K562 (cell line): ENCODE measurements at regions not wholly inside any gene's neighbourhood (a gene's known extent, or its start where the extent isn't known, plus 50 kb on each side); places are given as distances from the start of the nearest gene placed in this dataset.

Source experiments
- ATAC-seq: fragments of 200-7000 bp; cut with Tn5 transposase; 3 replicates; pipeline ENCODE4 v1.9.1; 2020; ENCODE audit warnings: moderate library complexity
- BruUV-seq: library from RNA; stranded (reverse); fragments of 400-500 nt; replicated peaks from 2 replicates; lab custom pipeline; 2021; lab: Mats Ljungman, UMichigan
- CTCF ChIA-PET: fragments of 300-600 bp; formaldehyde crosslinking; extraction: SDS; loops from one replicate; lab custom pipeline; 2021; ENCODE audit warnings: low intra/inter-chr PET ratio; lab: Yijun Ruan, JAX
- POLR2A ChIA-PET: fragments of 300-600, 350-650 bp; sonication (Branson Sonifier 250); formaldehyde crosslinking; extraction: SDS; loops from one replicate; lab custom pipeline; 2021; ENCODE audit warnings: antibody characterized with exemption, inconsistent platforms; lab: Yijun Ruan, JAX
- DNase-seq, 4 experiments: peaks; one replicate each; pipeline versions ENCODE4 v3.0.0 to v3.0.0-alpha.2; 2011 to 2018; ENCODE audit warnings: low spot score in 3 of 4, mixed read lengths in 3 of 4; ENCODE audit errors: extremely low read depth in 1 of 4
- FAIRE-seq: peaks from 2 replicates; lab custom pipeline; 2011; peaks lifted over from hg19 to GRCh38; lab: Jason Lieb, UNC
- H2AFZ ChIP-seq: 2 replicates; pipeline ENCODE4 v1.6.0; 2011; ENCODE audit warnings: low read depth, low read length, control low read depth, inconsistent platforms
- H3K27ac ChIP-seq: fragments of 200-600 bp; 3 replicates; pipeline ENCODE4 v1.8.0; 2011; ENCODE audit warnings: low read depth, mild to moderate bottlenecking, control low read depth, inconsistent platforms, low read length, moderate library complexity, mixed read lengths; ENCODE audit errors: extremely low read depth
- H3K27me3 ChIP-seq, 2 experiments: fragments of 300-600 bp in 1 of 2; 2 replicates in 1 of 2; 3 replicates in 1 of 2; pipeline versions ENCODE4 v1.6.0 to v1.8.0; 2011; ENCODE audit warnings: inconsistent platforms in 2 of 2, low read length in 2 of 2, mild to moderate bottlenecking in 1 of 2, mixed read lengths in 1 of 2, moderate library complexity in 1 of 2; ENCODE audit not compliant: control insufficient read depth in 2 of 2, insufficient read depth in 2 of 2
- H3K36me3 ChIP-seq: fragments of 300-600 bp; 3 replicates; pipeline ENCODE4 v1.8.0; 2011; ENCODE audit warnings: mild to moderate bottlenecking, low read length, inconsistent platforms; ENCODE audit not compliant: control insufficient read depth, insufficient read depth
- H3K4me1 ChIP-seq, 2 experiments: fragments of 200-600 bp in 1 of 2; replicated peaks in 1 of 2; 2 replicates in 1 of 2; 3 replicates in 1 of 2; pipeline versions ENCODE4 v1.5.1 to v1.8.0; 2011; ENCODE audit warnings: inconsistent platforms in 2 of 2, low read length in 2 of 2, mild to moderate bottlenecking in 1 of 2, mixed read lengths in 1 of 2, moderate library complexity in 1 of 2; ENCODE audit not compliant: control insufficient read depth in 2 of 2, insufficient read depth in 2 of 2
- H3K4me2 ChIP-seq: 2 replicates; pipeline ENCODE4 v1.6.1; 2011; ENCODE audit warnings: low read length, control low read depth, inconsistent platforms, mixed read lengths; ENCODE audit not compliant: insufficient read depth
- H3K4me3 ChIP-seq: fragments of 200-600 bp; sonication (generic), shearing (Covaris generic); 2 replicates; pipeline ENCODE4 v1.5.1; 2016; ENCODE audit warnings: control low read depth, inconsistent platforms
- H3K79me2 ChIP-seq: fragments of 200-600 bp; 3 replicates; pipeline ENCODE4 v1.8.0; 2011; ENCODE audit warnings: low read length, inconsistent platforms; ENCODE audit not compliant: control insufficient read depth, insufficient read depth
- H3K9ac ChIP-seq, 2 experiments: 2 replicates each; pipeline versions ENCODE4 v1.6.0 to v1.6.1; 2011; ENCODE audit warnings: low read depth in 2 of 2, low read length in 2 of 2, control low read depth in 1 of 2, inconsistent platforms in 1 of 2, mild to moderate bottlenecking in 1 of 2, mixed read lengths in 1 of 2; ENCODE audit not compliant: insufficient read depth in 1 of 2
- H3K9me1 ChIP-seq: one replicate; pipeline ENCODE4 v1.6.0; 2011; ENCODE audit warnings: inconsistent platforms, mild to moderate bottlenecking, low read length, moderate library complexity; ENCODE audit not compliant: control insufficient read depth, insufficient read depth
- H3K9me3 ChIP-seq: replicated peaks from 2 replicates; pipeline ENCODE4 v1.5.1; 2011; ENCODE audit warnings: low read depth, low read length, inconsistent platforms; ENCODE audit not compliant: control insufficient read depth, insufficient read depth
- H4K20me1 ChIP-seq: replicated peaks from 2 replicates; pipeline ENCODE4 v1.6.1; 2011; ENCODE audit warnings: low read length, inconsistent platforms, mixed read lengths; ENCODE audit not compliant: control insufficient read depth, insufficient read depth
- CHD4 ChIP-seq: fragments of 200-600 bp; sonication (generic); IDR thresholded peaks from 3 replicates; pipeline ENCODE4 v1.6.1; 2012; ENCODE audit warnings: low read depth, mild to moderate bottlenecking, mixed read lengths, low read length, inconsistent platforms; ENCODE audit not compliant: insufficient read depth, insufficient replicate concordance, poor library complexity, severe bottlenecking
- FIP1L1 ChIP-seq: fragments of 200-400 bp; formaldehyde crosslinking; IDR thresholded peaks from 2 replicates; pipeline ENCODE4 v1.6.1; 2018; ENCODE audit warnings: mild to moderate bottlenecking, low read depth, low read length; ENCODE audit not compliant: poor library complexity, severe bottlenecking
- U2AF1 ChIP-seq: fragments of 200-400 bp; formaldehyde crosslinking; optimal IDR thresholded peaks from 2 replicates; pipeline ENCODE3; 2017; ENCODE audit warnings: mild to moderate bottlenecking, low read depth, low read length, moderate library complexity
- ZNF175 ChIP-seq: fragments of 200-800 bp; sonication (Bioruptor generic); IDR thresholded peaks from 2 replicates; pipeline ENCODE4 v1.6.1; 2016; ENCODE audit warnings: low read depth, mild to moderate bottlenecking, missing genetic modification characterization, missing compliant biosample characterization
- ZNF79 ChIP-seq: fragments of 250-450 bp; sonication (Bioruptor Pico); IDR thresholded peaks from 2 replicates; pipeline ENCODE4 v1.4.0; 2020; ENCODE audit warnings: low read depth, mild to moderate bottlenecking, moderate library complexity
- WGBS: fragments of 100-300 bp; shearing (Covaris generic); methylation state at CpG from one replicate; pipeline ENCODE4 v1.1.6; 2016; ENCODE audit warnings: low coverage, mixed read lengths; ENCODE audit not compliant: insufficient coverage; ENCODE audit errors: missing lambda C conversion rate; 5-methylcytosine and 5-hydroxymethylcytosine counted together
- in situ Hi-C: fragments of 300-500 bp; cut with MboI; formaldehyde crosslinking; loops from 4 replicates; pipeline ENCODE4 v1.15.0; 2018; ENCODE audit warnings: inconsistent platforms, mixed read lengths
- intact Hi-C: fragments of 100-400 bp; cut with micrococcal nuclease; formaldehyde crosslinking; loops from 2 replicates; pipeline ENCODE4 v1.14.2; 2022

DNA sequence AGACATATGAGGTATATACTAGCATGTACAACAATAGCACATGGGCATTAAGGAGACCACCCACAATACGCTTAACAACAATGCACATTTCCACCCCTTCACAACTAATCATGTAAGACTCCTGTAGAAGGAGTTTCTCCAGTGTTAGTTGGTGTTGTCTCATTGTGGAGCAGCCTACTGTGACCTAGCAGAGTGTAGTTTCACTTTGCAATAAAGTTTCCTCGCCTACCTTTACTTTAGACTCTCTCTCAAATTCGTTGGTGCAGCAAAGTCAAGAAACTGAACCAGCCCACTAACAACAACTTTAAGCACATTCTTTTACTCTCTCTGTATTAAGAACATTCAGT lies 863.6 kb downstream of the FAM181B start (continued):
- TF ChIP-seq ZNF175 (CRISPR knock-in tag) (no peak), CHD4 (no peak), U2AF1 (no peak)

GRCh38 chr11:81869351-81870065 lies 864.2 kb downstream of the FAM181B start:
- Histone ChIP-seq H3K4me2 (no peak overlapping the region), H3K9me3 (no peaks in the 10 kb centered on the region), H3K36me3 (no peaks in the 10 kb centered on the region), H3K9ac (no peak overlapping the region), H4K20me1 (no peaks in the 10 kb centered on the region), H3K4me3 (no peak overlapping the region), H3K79me2 (no peaks in the 10 kb centered on the region), H2AFZ (no peak overlapping the region), H3K27me3 (no peaks in the 10 kb centered on the region), H3K4me1 (no peaks in the 10 kb centered on the region), H3K27ac (no peak overlapping the region), H3K9me1 (no peaks in the 10 kb centered on the region)
- no peak for FAIRE-seq
- no TSS peak for BruUV-seq
- no peak for TF ChIP-seq FIP1L1
- TF ChIP-seq ZNF79 (CRISPR knock-in tag) = no peak
- in situ Hi-C loops (no loop called here), intact Hi-C loops (no loop called here)
- no peak for DNase-seq
- no peak for ATAC-seq
- ChIA-PET CTCF (no interaction called here), POLR2A (no interaction called here)
- 0% methylated on average over 1 of the region's 1 CpG for WGBS
